ENCODE measurements at regions not wholly inside any gene's neighbourhood (a gene's known extent, or its start where the extent isn't known, plus 50 kb on each side); places are given as distances from the start of the nearest gene placed in this dataset.
A peak's percentile ranks its signal among the peaks of the same experiment; 100 is the strongest.
"Not testable (repeated sequence)": the region's sequence is repeated elsewhere in the genome, so short reads cannot be mapped to it uniquely, and the experiment has no call there.

- DNase-seq = no peak
These were observed 51.9 kb upstream of the ALX4 start for GRCh38 chr11:44361813-44362212.

- no peak for DNase-seq
These were observed 53.2 kb upstream of the ALX4 start for GRCh38 chr11:44363116-44363515.

GRCh38 chr11:44364596-44364995 lies 54.7 kb upstream of the ALX4 start:
- no peak for DNase-seq

- DNase-seq = no peak
These were observed 55.7 kb upstream of the ALX4 start for GRCh38 chr11:44365616-44366015.

GRCh38 chr11:44366026-44366425 lies 56.1 kb upstream of the ALX4 start:
- DNase-seq = no peak

- DNase-seq = peak; percentile 37
These were observed 56.8 kb upstream of the ALX4 start for GRCh38 chr11:44366741-44367140.

GRCh38 chr11:44367452-44367851 lies 57.5 kb upstream of the ALX4 start:
- no peak for DNase-seq

- no peak for DNase-seq
These were observed 58.9 kb upstream of the ALX4 start for GRCh38 chr11:44368886-44369285.

- DNase-seq = not testable (repeated sequence)
These were observed 61.1 kb upstream of the ALX4 start for GRCh38 chr11:44371042-44371441.

- DNase-seq = no peak
These were observed 61.8 kb upstream of the ALX4 start for GRCh38 chr11:44371706-44372105.

GRCh38 chr11:44372989-44373388 lies 63.0 kb upstream of the ALX4 start:
- DNase-seq = no peak

- DNase-seq = no peak
These were observed 64.1 kb upstream of the ALX4 start for GRCh38 chr11:44374001-44374400.

- no peak for DNase-seq
These were observed 66.5 kb upstream of the ALX4 start for GRCh38 chr11:44376423-44376822.

GRCh38 chr11:44377121-44377520 lies 67.2 kb upstream of the ALX4 start:
- DNase-seq = no peak

GRCh38 chr11:44377914-44378321 lies 68.0 kb upstream of the ALX4 start:
- no peak for DNase-seq

GRCh38 chr11:44379141-44380008 lies 69.4 kb upstream of the ALX4 start:
- no peak for DNase-seq

GRCh38 chr11:44380009-44380313 lies 70.0 kb upstream of the ALX4 start:
- DNase-seq = no peak

GRCh38 chr11:44380820-44381219 lies 70.9 kb upstream of the ALX4 start:
- no peak for DNase-seq

- no peak for DNase-seq
These were observed 71.3 kb upstream of the ALX4 start for GRCh38 chr11:44381261-44381660.

GRCh38 chr11:44382118-44382517 lies 72.2 kb upstream of the ALX4 start:
- DNase-seq = no peak

- no peak for DNase-seq
These were observed 72.8 kb upstream of the ALX4 start for GRCh38 chr11:44382656-44383240.

- no peak for DNase-seq
These were observed 73.3 kb upstream of the ALX4 start for GRCh38 chr11:44383246-44383645.

- DNase-seq = no peak
These were observed 77.5 kb upstream of the ALX4 start for GRCh38 chr11:44387415-44387814.

GRCh38 chr11:44387825-44388224 lies 77.9 kb upstream of the ALX4 start:
- no peak for DNase-seq
